Ascending aorta (tissue), 2 donors: ENCODE measurements at regions not wholly inside any gene's neighbourhood (a gene's known extent, or its start where the extent isn't known, plus 50 kb on each side); places are given as distances from the start of the nearest gene placed in this dataset.
"Not testable (repeated sequence)": the region's sequence is repeated elsewhere in the genome, so short reads cannot be mapped to it uniquely, and the experiment has no call there.

ENCODE experiments used
- DNase-seq, 2 donors: peaks; one replicate each; pipeline ENCODE4 v3.0.0-alpha.2; 2019; ENCODE audit warnings: low spot score in 2 of 2
- H3K27ac ChIP-seq, 2 donors: fragments of 200-600 bp; sonication (generic); one replicate each; pipeline ENCODE4 v1.5.1; 2016 to 2017; ENCODE audit warnings: mild to moderate bottlenecking in 1 of 2
- H3K27me3 ChIP-seq: fragments of 200-600 bp; sonication (generic); one replicate; pipeline ENCODE4 v1.5.1; 2017
- H3K36me3 ChIP-seq, 2 donors: fragments of 200-600 bp; sonication (generic); one replicate each; pipeline ENCODE4 v1.5.1; 2016
- H3K4me1 ChIP-seq, 2 donors: fragments of 200-600 bp; sonication (generic); one replicate each; pipeline ENCODE4 v1.5.1; 2016 to 2017; ENCODE audit warnings: mild to moderate bottlenecking in 1 of 2
- H3K4me3 ChIP-seq, 2 donors: fragments of 200-600 bp; sonication (generic); one replicate each; pipeline ENCODE4 v1.5.1; 2016 to 2017; ENCODE audit warnings: mild to moderate bottlenecking in 1 of 2
- H3K9me3 ChIP-seq, 2 donors: fragments of 200-600 bp; sonication (generic); one replicate each; pipeline ENCODE4 v1.5.1; 2016
- intact Hi-C: fragments of 100-400 bp; cut with DNase I; formaldehyde crosslinking; loops from one replicate; pipeline ENCODE4 v1.15.1; 2023
- TF ChIP-seq, protein P1 (sequence below), 3 experiments: fragments of 200-600 bp in 2 of 3; fragments of 450-650 bp in 1 of 3; sonication (generic) in 2 of 3; IDR thresholded peaks; one replicate each; pipeline ENCODE4 v1.5.1; 2016 to 2019; ENCODE audit warnings: antibody characterized with exemption in 3 of 3, mild to moderate bottlenecking in 1 of 3, moderate library complexity in 1 of 3

DNA sequence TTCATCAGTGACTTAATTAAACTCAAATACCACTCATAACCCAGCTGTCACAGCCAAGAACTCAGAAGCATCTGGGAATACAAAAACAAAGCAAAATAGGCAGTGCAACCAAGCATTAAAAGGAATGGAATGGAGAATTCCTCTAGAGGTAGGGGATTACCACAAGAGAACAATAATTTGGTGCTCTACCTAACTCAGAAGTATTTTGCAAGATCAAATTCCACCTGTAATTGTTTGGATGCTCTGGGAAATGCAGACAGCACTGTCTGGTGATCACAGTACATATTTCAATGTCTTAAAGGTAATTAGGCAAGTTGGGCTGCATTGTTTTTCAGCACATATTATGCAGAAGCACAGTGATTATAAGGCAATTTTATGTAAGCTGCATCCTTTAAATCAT is 547.5 kb downstream of the TRAM1L1 start:
- no peak for DNase-seq
- H3K36me3 ChIP-seq = no peaks in the 10 kb centered on the region

DNA sequence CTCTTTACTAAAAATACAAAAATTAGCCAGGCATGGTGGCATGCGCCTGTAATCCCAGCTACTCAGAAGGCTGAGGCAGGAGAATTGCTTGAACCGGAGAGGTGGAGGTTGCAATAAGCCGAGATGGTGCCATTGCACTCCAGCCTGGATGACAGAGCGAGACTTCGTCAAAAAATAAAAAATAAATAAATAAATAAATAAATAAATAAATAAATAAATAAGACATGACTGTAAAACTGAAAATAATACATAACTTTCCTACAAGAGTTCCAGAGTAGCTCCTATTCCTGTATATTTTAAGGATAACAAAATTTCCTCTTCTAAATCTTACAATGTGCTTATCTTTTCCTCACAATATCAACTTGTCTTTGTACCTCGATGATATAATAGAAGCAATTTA is 549.4 kb downstream of the TRAM1L1 start:
- H3K9me3 ChIP-seq, H3K36me3 ChIP-seq: not testable (repeated sequence)

More for the DNA sequence above, 547.5 kb downstream of the TRAM1L1 start:
- H3K27ac ChIP-seq = no peak overlapping the region
- intact Hi-C loops = no loop called here
- H3K27me3 ChIP-seq = no peaks in the 10 kb centered on the region
- no peak overlapping the region for H3K4me3 ChIP-seq
- TF ChIP-seq, protein P1, sequence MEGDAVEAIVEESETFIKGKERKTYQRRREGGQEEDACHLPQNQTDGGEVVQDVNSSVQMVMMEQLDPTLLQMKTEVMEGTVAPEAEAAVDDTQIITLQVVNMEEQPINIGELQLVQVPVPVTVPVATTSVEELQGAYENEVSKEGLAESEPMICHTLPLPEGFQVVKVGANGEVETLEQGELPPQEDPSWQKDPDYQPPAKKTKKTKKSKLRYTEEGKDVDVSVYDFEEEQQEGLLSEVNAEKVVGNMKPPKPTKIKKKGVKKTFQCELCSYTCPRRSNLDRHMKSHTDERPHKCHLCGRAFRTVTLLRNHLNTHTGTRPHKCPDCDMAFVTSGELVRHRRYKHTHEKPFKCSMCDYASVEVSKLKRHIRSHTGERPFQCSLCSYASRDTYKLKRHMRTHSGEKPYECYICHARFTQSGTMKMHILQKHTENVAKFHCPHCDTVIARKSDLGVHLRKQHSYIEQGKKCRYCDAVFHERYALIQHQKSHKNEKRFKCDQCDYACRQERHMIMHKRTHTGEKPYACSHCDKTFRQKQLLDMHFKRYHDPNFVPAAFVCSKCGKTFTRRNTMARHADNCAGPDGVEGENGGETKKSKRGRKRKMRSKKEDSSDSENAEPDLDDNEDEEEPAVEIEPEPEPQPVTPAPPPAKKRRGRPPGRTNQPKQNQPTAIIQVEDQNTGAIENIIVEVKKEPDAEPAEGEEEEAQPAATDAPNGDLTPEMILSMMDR (IDR thresholded peaks at IDR 0.05) = no peak
- H3K9me3 ChIP-seq = no peaks in the 10 kb centered on the region
- no peaks in the 10 kb centered on the region for H3K4me1 ChIP-seq

DNA sequence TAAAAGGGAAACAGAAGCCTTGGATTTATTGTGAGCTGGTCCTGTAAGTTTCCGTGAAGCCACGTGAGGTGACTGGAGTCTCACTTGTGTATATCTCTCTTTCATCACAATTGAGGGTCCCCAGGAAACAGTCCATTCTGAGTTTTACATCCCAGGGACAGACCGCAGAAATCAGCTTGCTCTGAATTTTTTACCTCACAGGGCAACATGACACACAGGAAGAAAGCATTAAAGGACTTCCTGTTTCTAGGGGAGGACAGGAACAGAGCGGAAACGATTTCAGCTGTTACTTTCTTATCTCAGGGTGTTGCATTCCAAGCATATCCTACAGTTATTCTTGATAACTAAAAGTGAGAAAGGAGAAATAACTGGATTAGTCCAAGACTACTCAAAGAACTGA is 553.5 kb downstream of the TRAM1L1 start:
- Histone ChIP-seq H3K27me3 (no peaks in the 10 kb centered on the region), H3K27ac (no peak overlapping the region), H3K4me3 (no peak overlapping the region), H3K4me1 (no peaks in the 10 kb centered on the region), H3K9me3 (no peaks in the 10 kb centered on the region), H3K36me3 (no peaks in the 10 kb centered on the region)
- no peak for DNase-seq
- intact Hi-C loops = no loop called here
- TF ChIP-seq, protein P1 (IDR thresholded peaks at IDR 0.05) = no peak

More for the DNA sequence above, 549.4 kb downstream of the TRAM1L1 start:
- H3K4me3 ChIP-seq, intact Hi-C loops, DNase-seq, H3K27me3 ChIP-seq, H3K4me1 ChIP-seq, H3K27ac ChIP-seq: not testable (repeated sequence)

DNA sequence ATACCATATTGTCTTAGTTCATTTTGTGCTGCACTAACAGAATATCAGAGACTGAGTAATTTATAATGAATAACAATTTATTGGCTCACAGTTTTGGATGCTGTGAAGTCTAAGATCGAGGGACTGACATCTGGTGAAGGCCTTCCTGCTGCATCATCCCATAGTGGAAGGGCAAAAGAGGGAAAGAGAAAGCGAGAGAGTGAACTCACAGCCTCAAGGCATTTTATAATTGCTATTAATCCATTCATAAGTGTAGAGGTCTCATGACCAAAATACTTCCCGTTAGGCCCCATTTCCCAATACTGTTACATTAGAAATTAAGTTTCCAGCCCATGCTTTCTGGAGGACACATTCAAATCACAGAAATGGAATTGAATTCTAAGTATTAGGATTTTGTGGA is 554.4 kb downstream of the TRAM1L1 start:
- Histone ChIP-seq H3K9me3 (no peaks in the 10 kb centered on the region), H3K27me3 (no peaks in the 10 kb centered on the region), H3K27ac (no peak overlapping the region), H3K4me3 (no peak overlapping the region), H3K4me1 (no peaks in the 10 kb centered on the region), H3K36me3 (no peaks in the 10 kb centered on the region)
- no peak for DNase-seq
- TF ChIP-seq, protein P1 (IDR thresholded peaks at IDR 0.05) = no peak
- intact Hi-C loops = no loop called here

DNA sequence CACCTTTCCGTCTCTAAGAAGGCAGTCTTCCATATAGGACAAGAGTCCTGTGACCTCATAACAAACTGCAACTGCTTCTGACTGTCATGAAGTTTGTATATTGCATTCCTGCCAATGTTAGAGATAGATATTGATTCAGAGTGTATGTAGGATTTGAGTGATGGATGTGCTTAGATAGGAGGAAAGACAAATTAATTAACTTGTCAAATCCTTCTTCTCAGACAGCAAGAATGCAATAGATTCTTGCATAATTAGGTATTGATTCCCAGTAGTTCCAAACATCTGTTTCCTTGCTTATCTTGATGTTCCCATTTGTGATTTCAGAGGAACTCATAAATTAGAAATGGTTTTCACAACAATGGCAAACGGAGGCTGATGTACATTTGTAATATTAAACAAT is 555.3 kb downstream of the TRAM1L1 start:
- TF ChIP-seq, protein P1 (IDR thresholded peaks at IDR 0.05) = no peak
- H3K4me1 ChIP-seq = no peaks in the 10 kb centered on the region
- no peaks in the 10 kb centered on the region for H3K27me3 ChIP-seq
- no peaks in the 10 kb centered on the region for H3K9me3 ChIP-seq
- DNase-seq = no peak
- no peaks in the 10 kb centered on the region for H3K36me3 ChIP-seq
- no peak overlapping the region for H3K27ac ChIP-seq
- no peak overlapping the region for H3K4me3 ChIP-seq
- intact Hi-C loops = no loop called here

DNA sequence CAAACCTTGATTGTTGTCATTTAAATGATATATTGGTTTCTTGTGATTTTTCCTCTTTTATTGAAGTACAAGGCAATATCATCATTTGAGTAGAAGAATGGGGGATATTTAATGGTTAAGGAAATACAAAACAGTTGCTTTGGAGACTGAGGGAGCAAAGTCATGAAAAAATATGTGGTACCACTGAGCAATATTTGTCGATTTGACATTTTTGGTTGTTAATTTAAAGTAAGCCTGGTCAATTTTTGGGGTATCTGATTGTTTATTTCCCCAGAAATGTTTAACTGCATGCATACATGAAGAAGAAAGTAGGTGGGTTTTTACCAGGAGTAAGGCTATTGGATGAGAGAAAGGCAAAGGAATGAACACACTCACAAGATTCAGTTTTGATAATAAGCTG is 556.2 kb downstream of the TRAM1L1 start:
- Histone ChIP-seq H3K27ac (no peak overlapping the region), H3K4me1 (no peaks in the 10 kb centered on the region), H3K4me3 (no peak overlapping the region), H3K27me3 (no peaks in the 10 kb centered on the region), H3K36me3 (no peaks in the 10 kb centered on the region), H3K9me3 (no peaks in the 10 kb centered on the region)
- TF ChIP-seq, protein P1 (IDR thresholded peaks at IDR 0.05) = no peak
- intact Hi-C loops = no loop called here
- no peak for DNase-seq
